ENCODE measurements at regions not wholly inside any gene's neighbourhood (a gene's known extent, or its start where the extent isn't known, plus 50 kb on each side); places are given as distances from the start of the nearest gene placed in this dataset.

- TF ChIP-seq CTCF (IDR thresholded peaks at IDR 0.05) = no peak
- no peak for TF ChIP-seq POLR2A (IDR thresholded peaks at IDR 0.05)
- Histone ChIP-seq H3K27ac (no peak overlapping the region), H3K27me3 (no peaks in the 10 kb centered on the region), H3K4me1 (peaks cover 0 to 4% (median 0%) of the 10 kb centered on the region in 12 donors), H3K36me3 (no peaks in the 10 kb centered on the region), H3K4me3 (no peak overlapping the region), H3K9me3 (peaks cover 0 to 15% (median 1%) of the 10 kb centered on the region in 12 donors)
- no peak for ATAC-seq
- intact Hi-C loops (cut with DNase I) = no loop called here
- DNase-seq = no peak
- 30 to 53% (median 47%) methylated on average over 1 of the region's 1 CpG for whole genome bisulfite sequencing, 4 donors
Observed at GRCh38 chr15:97473627-97474026, 486.9 kb upstream of the ARRDC4 start.

GRCh38 chr15:97479957-97480356 lies 480.5 kb upstream of the ARRDC4 start:
- intact Hi-C loops (cut with DNase I) = no loop called here
- no peak overlapping the region for H3K27ac ChIP-seq
- DNase-seq (no peak), ATAC-seq (no peak)
- H3K27me3 ChIP-seq = no peaks in the 10 kb centered on the region
- peaks cover 0 to 18% (median 3%) of the 10 kb centered on the region in 12 donors for H3K9me3 ChIP-seq
- no peaks in the 10 kb centered on the region for H3K36me3 ChIP-seq
- no peak overlapping the region for H3K4me3 ChIP-seq
- 89 to 96% (median 93%) methylated on average over 3 of the region's 3 CpGs for WGBS, 4 donors
- TF ChIP-seq POLR2A (IDR thresholded peaks at IDR 0.05) (no peak), CTCF (IDR thresholded peaks at IDR 0.05) (no peak)
- H3K4me1 ChIP-seq = no peaks in the 10 kb centered on the region

- ATAC-seq (no peak), DNase-seq (no peak)
- WGBS, 4 donors = 58 to 74% (median 63%) methylated on average over 3 of the region's 3 CpGs
- TF ChIP-seq POLR2A (IDR thresholded peaks at IDR 0.05) (no peak), CTCF (IDR thresholded peaks at IDR 0.05) (peak in 6 of 12 donors; percentile 8 to 39 (median 29))
- no peaks in the 10 kb centered on the region for H3K36me3 ChIP-seq
- no peaks in the 10 kb centered on the region for H3K4me1 ChIP-seq
- no peak overlapping the region for H3K4me3 ChIP-seq
- intact Hi-C loops (cut with DNase I) = no loop called here
- peaks cover 0 to 18% (median 3%) of the 10 kb centered on the region in 12 donors for H3K9me3 ChIP-seq
- no peaks in the 10 kb centered on the region for H3K27me3 ChIP-seq
- H3K27ac ChIP-seq = no peak overlapping the region
Observed at GRCh38 chr15:97482521-97482920, 478.0 kb upstream of the ARRDC4 start.

DNA sequence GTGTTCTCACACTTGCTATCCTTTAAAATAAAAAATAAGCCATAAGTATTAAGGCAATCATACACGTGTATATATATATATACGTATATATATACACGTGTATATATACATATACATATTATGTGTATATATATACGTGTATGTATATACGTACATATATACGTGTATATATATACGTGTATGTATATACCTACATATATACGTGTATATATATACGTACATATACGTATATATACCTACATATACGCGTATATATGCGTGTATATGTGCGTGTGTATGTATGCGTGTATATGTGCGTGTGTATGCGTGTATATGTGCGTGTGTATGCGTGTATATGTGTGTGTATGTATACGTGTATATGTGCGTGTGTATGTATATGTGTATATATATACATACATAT lies 477.3 kb upstream of the ARRDC4 start:
- 74 to 94% (median 89%) methylated on average over 21 of the region's 21 CpGs for WGBS, 4 donors
- no peaks in the 10 kb centered on the region for H3K4me1 ChIP-seq
- H3K27ac ChIP-seq = no peak overlapping the region
- H3K36me3 ChIP-seq = no peaks in the 10 kb centered on the region
- intact Hi-C loops (cut with DNase I) = no loop called here
- H3K27me3 ChIP-seq = no peaks in the 10 kb centered on the region
- ATAC-seq (no peak), DNase-seq (no peak)
- TF ChIP-seq CTCF (IDR thresholded peaks at IDR 0.05) = no peak
- no peak for TF ChIP-seq POLR2A (IDR thresholded peaks at IDR 0.05)
- peaks cover 0 to 18% (median 3%) of the 10 kb centered on the region in 12 donors for H3K9me3 ChIP-seq
- H3K4me3 ChIP-seq = no peak overlapping the region

All from heart left ventricle (tissue), 16 donors.